ENCODE measurements at regions not wholly inside any gene's neighbourhood (a gene's known extent, or its start where the extent isn't known, plus 50 kb on each side); places are given as distances from the start of the nearest gene placed in this dataset.

- TF ChIP-seq MTF1 (CRISPR knock-in tag; IDR thresholded peaks at IDR 0.05; ENCODE audit: borderline replicate concordance) (no peak), ZNF224 (CRISPR knock-in tag; IDR thresholded peaks at IDR 0.05) (no peak), PML (IDR thresholded peaks at IDR 0.05; ENCODE audit: low read length) (no peak), NR3C1 (CRISPR knock-in tag; IDR thresholded peaks at IDR 0.05) (no peak), PHF21A (IDR thresholded peaks at IDR 0.05; ENCODE audit: borderline replicate concordance, low read depth) (no peak), SLC30A9 (CRISPR knock-in tag; IDR thresholded peaks at IDR 0.05) (no peak), L3MBTL2 (IDR thresholded peaks at IDR 0.05) (no peak; the same call in 1 of the 2 replicates), KAT2B (IDR thresholded peaks at IDR 0.05; ENCODE audit: low read depth, low read length) (no peak), NCOA4 (IDR thresholded peaks at IDR 0.05; ENCODE audit: partially characterized antibody) (no peak), ZNF707 (CRISPR knock-in tag; conservative IDR thresholded peaks at IDR 0.05) (no peak), ASH1L (IDR thresholded peaks at IDR 0.05; ENCODE audit: borderline replicate concordance, low read depth, partially characterized antibody) (peak; percentile 38), ZNF121 (CRISPR knock-in tag; conservative IDR thresholded peaks at IDR 0.05) (no peak), PHF8 (IDR thresholded peaks at IDR 0.05; ENCODE audit: borderline replicate concordance, low read length) (no peak), FOXK1 (CRISPR knock-in tag; IDR thresholded peaks at IDR 0.05; ENCODE audit: borderline replicate concordance) (no peak), CREB5 (CRISPR knock-in tag; IDR thresholded peaks at IDR 0.05) (no peak), TAF15 (IDR thresholded peaks at IDR 0.05; ENCODE audit: low read depth, low read length) (no peak), ILK (tag; IDR thresholded peaks at IDR 0.05; ENCODE audit: borderline replicate concordance, low read depth) (no peak), NFE2L1 (tag; IDR thresholded peaks at IDR 0.05; ENCODE audit: borderline replicate concordance, low read depth) (peak; percentile 31; the same call in 1 of the 2 replicates), GTF3C2 (IDR thresholded peaks at IDR 0.05; ENCODE audit: borderline replicate concordance, extremely low read depth, insufficient read length) (no peak), KLF10 (CRISPR knock-in tag; IDR thresholded peaks at IDR 0.05) (no peak), THRB (CRISPR knock-in tag; conservative IDR thresholded peaks at IDR 0.05) (no peak), HNRNPK (IDR thresholded peaks at IDR 0.05; ENCODE audit: low read depth, low read length, poor library complexity, severe bottlenecking) (no peak), EGR1 (conservative IDR thresholded peaks at IDR 0.05) (no peak), EP400 (IDR thresholded peaks at IDR 0.05) (0 out of 2 replicates have a peak, but pooled peaks have one; percentile 36)
Measured at GRCh38 chr3:170726976-170727661, 141.2 kb upstream of the SLC7A14 start (continued).

Data from K562 (cell line).